PC-9 (cell line): ENCODE measurements at regions not wholly inside any gene's neighbourhood (a gene's known extent, or its start where the extent isn't known, plus 50 kb on each side); places are given as distances from the start of the nearest gene placed in this dataset.

ENCODE experiments used
- BruUV-seq: library from RNA; stranded (reverse); fragments of 400-500 nt; replicated peaks from 2 replicates; lab custom pipeline; 2021; lab: Mats Ljungman, UMichigan
- CTCF ChIA-PET: fragments of 300-600 bp; sonication (Branson Sonifier 250); formaldehyde crosslinking; loops from one replicate; lab custom pipeline; 2022; ENCODE audit warnings: antibody characterized with exemption; lab: Charles Lee
- POLR2A ChIA-PET: fragments of 300-600 bp; sonication (Branson Sonifier 250); formaldehyde crosslinking; loops from one replicate; lab custom pipeline; 2022; ENCODE audit warnings: antibody characterized with exemption; ENCODE audit not compliant: unreplicated experiment; lab: Charles Lee
- DNase-seq, 2 experiments: peaks; one replicate each; pipeline versions ENCODE4 v3.0.0 to v3.0.0-alpha.2; 2015 to 2022; ENCODE audit warnings: mixed read lengths in 1 of 2
- H2AFZ ChIP-seq: fragments of 200-600 bp; sonication (generic); 2 replicates; pipeline ENCODE4 v1.8.1; 2017; ENCODE audit warnings: antibody characterized with exemption
- H3F3A ChIP-seq: fragments of 200-600 bp; sonication (generic); 2 replicates; pipeline ENCODE4 v1.8.1; 2017; ENCODE audit warnings: antibody characterized with exemption, mild to moderate bottlenecking, low read depth; ENCODE audit not compliant: insufficient read depth
- H3K27ac ChIP-seq: fragments of 200-600 bp; sonication (generic); 2 replicates; pipeline ENCODE4 v1.6.1; 2016; ENCODE audit warnings: mixed run types
- H3K27me3 ChIP-seq: fragments of 200-600 bp; sonication (generic); 2 replicates; pipeline ENCODE4 v1.6.1; 2016; ENCODE audit warnings: low read depth, mixed run types; ENCODE audit not compliant: insufficient read depth
- H3K36me3 ChIP-seq: fragments of 200-600 bp; sonication (generic); 2 replicates; pipeline ENCODE4 v1.6.1; 2016; ENCODE audit warnings: low read depth, mixed run types
- H3K4me1 ChIP-seq: fragments of 200-600 bp; sonication (generic); replicated peaks from 2 replicates; pipeline ENCODE4 v1.6.1; 2016; ENCODE audit warnings: mixed run types; ENCODE audit not compliant: insufficient read depth
- H3K4me2 ChIP-seq: fragments of 200-600 bp; sonication (generic); 2 replicates; pipeline ENCODE4 v1.6.1; 2017; ENCODE audit warnings: mixed run types
- H3K4me3 ChIP-seq: fragments of 200-600 bp; sonication (generic); 2 replicates; pipeline ENCODE4 v1.6.1; 2016; ENCODE audit warnings: mixed run types
- H3K79me2 ChIP-seq: fragments of 200-600 bp; sonication (generic); 2 replicates; pipeline ENCODE4 v1.6.1; 2017; ENCODE audit warnings: low read depth, mixed run types
- H3K9me2 ChIP-seq: fragments of 200-600 bp; sonication (generic); 2 replicates; pipeline ENCODE4 v1.8.1; 2017; ENCODE audit warnings: mild to moderate bottlenecking; ENCODE audit not compliant: insufficient read depth
- H3K9me3 ChIP-seq: fragments of 200-600 bp; sonication (generic); 2 replicates; pipeline ENCODE4 v1.8.1; 2016; ENCODE audit warnings: low read depth; ENCODE audit not compliant: insufficient read depth
- H4K20me1 ChIP-seq: fragments of 200-600 bp; sonication (generic); 2 replicates; pipeline ENCODE4 v1.8.1; 2017; ENCODE audit not compliant: insufficient read depth
- EZH2 ChIP-seq: fragments of 200-600 bp; sonication (generic); IDR thresholded peaks from 2 replicates; pipeline ENCODE4 v1.8.0; 2017; ENCODE audit warnings: antibody characterized with exemption, low read depth
- intact Hi-C: fragments of 100-400 bp; cut with micrococcal nuclease; formaldehyde crosslinking; loops from one replicate; pipeline ENCODE4 v1.10.0; 2022; ENCODE audit not compliant: unreplicated experiment
- TF ChIP-seq, protein P1 (sequence below): fragments of 200-600 bp; sonication (generic); conservative IDR thresholded peaks from 2 replicates; pipeline ENCODE4 v1.6.1; 2017; ENCODE audit warnings: mixed run types, antibody characterized with exemption, mild to moderate bottlenecking, moderate library complexity

DNA sequence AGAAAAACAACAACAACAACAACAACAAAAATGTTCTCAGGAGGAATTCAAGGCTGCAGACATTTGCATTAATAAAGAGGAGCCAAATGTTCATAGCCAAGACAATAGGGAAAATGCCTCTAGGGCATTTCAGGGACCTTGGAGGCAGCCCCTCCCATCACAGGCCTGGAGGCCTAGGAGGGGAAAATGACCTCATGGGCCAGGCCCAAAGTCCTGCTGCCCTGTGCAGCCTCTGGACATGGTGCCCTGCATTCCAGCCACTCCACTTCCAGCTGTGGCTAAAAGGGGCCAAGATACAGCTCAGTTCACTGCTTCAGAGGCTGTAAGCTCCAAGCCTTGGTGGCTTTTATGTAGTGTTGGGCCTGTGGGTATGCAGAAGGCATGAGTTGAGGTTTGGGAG is 314.5 kb downstream of the CYRIA start:
- H2AFZ ChIP-seq = no peak overlapping the region
- no peaks in the 10 kb centered on the region; the same call in 1 of the 2 replicates for H3K9me3 ChIP-seq
- no peaks in the 10 kb centered on the region for H3K27me3 ChIP-seq
- no TSS peak for BruUV-seq
- H3K4me1 ChIP-seq = no peaks in the 10 kb centered on the region
- H3F3A ChIP-seq = no peaks in the 10 kb centered on the region
- CTCF ChIA-PET = no interaction called here
- intact Hi-C loops = no loop called here
- no peaks in the 10 kb centered on the region for H3K36me3 ChIP-seq
- no peak overlapping the region for H3K4me2 ChIP-seq
- DNase-seq = no peak
- no peak for TF ChIP-seq EZH2
- TF ChIP-seq, protein P1, sequence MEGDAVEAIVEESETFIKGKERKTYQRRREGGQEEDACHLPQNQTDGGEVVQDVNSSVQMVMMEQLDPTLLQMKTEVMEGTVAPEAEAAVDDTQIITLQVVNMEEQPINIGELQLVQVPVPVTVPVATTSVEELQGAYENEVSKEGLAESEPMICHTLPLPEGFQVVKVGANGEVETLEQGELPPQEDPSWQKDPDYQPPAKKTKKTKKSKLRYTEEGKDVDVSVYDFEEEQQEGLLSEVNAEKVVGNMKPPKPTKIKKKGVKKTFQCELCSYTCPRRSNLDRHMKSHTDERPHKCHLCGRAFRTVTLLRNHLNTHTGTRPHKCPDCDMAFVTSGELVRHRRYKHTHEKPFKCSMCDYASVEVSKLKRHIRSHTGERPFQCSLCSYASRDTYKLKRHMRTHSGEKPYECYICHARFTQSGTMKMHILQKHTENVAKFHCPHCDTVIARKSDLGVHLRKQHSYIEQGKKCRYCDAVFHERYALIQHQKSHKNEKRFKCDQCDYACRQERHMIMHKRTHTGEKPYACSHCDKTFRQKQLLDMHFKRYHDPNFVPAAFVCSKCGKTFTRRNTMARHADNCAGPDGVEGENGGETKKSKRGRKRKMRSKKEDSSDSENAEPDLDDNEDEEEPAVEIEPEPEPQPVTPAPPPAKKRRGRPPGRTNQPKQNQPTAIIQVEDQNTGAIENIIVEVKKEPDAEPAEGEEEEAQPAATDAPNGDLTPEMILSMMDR = no peak
- no peak overlapping the region for H3K4me3 ChIP-seq
- no peaks in the 10 kb centered on the region for H3K79me2 ChIP-seq
- no peak overlapping the region for H3K27ac ChIP-seq
- no peaks in the 10 kb centered on the region; the same call in 1 of the 2 replicates for H4K20me1 ChIP-seq
- POLR2A ChIA-PET = no interaction called here
- H3K9me2 ChIP-seq = no peaks in the 10 kb centered on the region

DNA sequence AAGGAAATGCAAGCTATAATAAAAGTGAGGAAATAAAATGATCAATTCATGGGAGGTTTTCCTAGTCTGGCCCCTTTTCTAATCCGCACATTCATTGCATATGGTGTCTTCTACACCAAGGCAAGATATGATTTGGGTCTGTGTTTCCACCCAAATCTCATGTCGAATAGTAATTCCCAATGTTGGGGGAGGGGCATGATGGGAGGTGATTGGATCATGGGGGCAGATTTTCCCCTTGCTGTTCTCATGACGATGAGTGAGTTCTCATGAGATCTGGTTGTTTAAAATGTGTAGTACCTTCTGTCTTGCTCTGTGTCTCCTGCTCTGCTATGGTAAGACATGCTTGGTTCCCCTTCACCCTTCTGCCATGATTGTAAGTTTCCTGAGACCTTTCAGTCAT is 315.4 kb downstream of the CYRIA start:
- POLR2A ChIA-PET = no interaction called here
- TF ChIP-seq, protein P1 = no peak
- TF ChIP-seq EZH2 = no peak
- CTCF ChIA-PET = no interaction called here
- no peak overlapping the region for H3K4me3 ChIP-seq
- H3K27ac ChIP-seq = no peak overlapping the region
- no peaks in the 10 kb centered on the region for H3K79me2 ChIP-seq
- H2AFZ ChIP-seq = no peak overlapping the region
- no peaks in the 10 kb centered on the region; the same call in 1 of the 2 replicates for H4K20me1 ChIP-seq
- intact Hi-C loops = no loop called here
- H3K27me3 ChIP-seq = no peaks in the 10 kb centered on the region
- H3K9me2 ChIP-seq = no peaks in the 10 kb centered on the region
- H3K4me1 ChIP-seq = no peaks in the 10 kb centered on the region
- H3K36me3 ChIP-seq = no peaks in the 10 kb centered on the region
- DNase-seq = no peak
- no peaks in the 10 kb centered on the region for H3F3A ChIP-seq
- H3K9me3 ChIP-seq = no peaks in the 10 kb centered on the region
- BruUV-seq = no TSS peak
- H3K4me2 ChIP-seq = no peak overlapping the region

DNA sequence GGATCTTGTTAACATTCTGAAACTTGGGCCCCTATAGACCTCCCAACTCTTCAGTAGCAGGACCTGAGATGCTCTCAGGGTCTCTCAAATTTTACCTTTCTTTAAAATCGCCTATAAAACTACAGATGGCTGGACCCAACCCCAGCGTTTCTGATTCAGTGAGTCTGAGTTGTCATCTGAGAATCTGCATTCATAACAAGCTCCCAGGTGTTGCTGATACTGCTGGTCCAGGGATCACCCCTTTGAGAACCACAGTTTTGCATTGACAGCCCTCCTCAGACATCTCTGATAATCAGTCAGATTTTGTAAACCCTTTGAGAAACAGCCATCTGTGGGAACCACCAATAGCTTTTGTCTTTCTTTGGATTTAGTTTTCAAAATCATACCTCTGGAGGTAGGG is 315.8 kb downstream of the CYRIA start:
- DNase-seq = no peak
- H3K4me3 ChIP-seq = no peak overlapping the region
- no peaks in the 10 kb centered on the region for H3K9me3 ChIP-seq
- H3K36me3 ChIP-seq = no peaks in the 10 kb centered on the region
- no peaks in the 10 kb centered on the region for H3K27me3 ChIP-seq
- intact Hi-C loops = no loop called here
- no peaks in the 10 kb centered on the region for H3K4me1 ChIP-seq
- H3F3A ChIP-seq = no peaks in the 10 kb centered on the region
- no peak for TF ChIP-seq EZH2
- TF ChIP-seq, protein P1 = no peak
- no peak overlapping the region for H2AFZ ChIP-seq
- no peaks in the 10 kb centered on the region; the same call in 1 of the 2 replicates for H4K20me1 ChIP-seq
- no peaks in the 10 kb centered on the region for H3K79me2 ChIP-seq
- no peak overlapping the region for H3K4me2 ChIP-seq
- H3K9me2 ChIP-seq = no peaks in the 10 kb centered on the region
- BruUV-seq = no TSS peak
- H3K27ac ChIP-seq = no peak overlapping the region
- ChIA-PET POLR2A (no interaction called here), CTCF (no interaction called here)
